IPS-20b (cell line): ENCODE measurements at regions not wholly inside any gene's neighbourhood (a gene's known extent, or its start where the extent isn't known, plus 50 kb on each side); places are given as distances from the start of the nearest gene placed in this dataset.
"Not testable (repeated sequence)": the region's sequence is repeated elsewhere in the genome, so short reads cannot be mapped to it uniquely, and the experiment has no call there.

ENCODE experiments used
- H3K27ac ChIP-seq: one replicate; pipeline ENCODE4 v1.5.1; 2013; ENCODE audit warnings: low read length
- H3K27me3 ChIP-seq: 2 replicates; pipeline ENCODE4 v1.6.1; 2013; ENCODE audit warnings: mild to moderate bottlenecking, low read length, inconsistent platforms; ENCODE audit not compliant: insufficient read depth
- H3K36me3 ChIP-seq: 2 replicates; pipeline ENCODE4 v1.6.1; 2013; ENCODE audit warnings: low read depth, mild to moderate bottlenecking, inconsistent platforms, low read length, moderate library complexity; ENCODE audit not compliant: insufficient read depth
- H3K4me1 ChIP-seq: 2 replicates; pipeline ENCODE4 v1.6.1; 2013; ENCODE audit warnings: mild to moderate bottlenecking, control low read depth, inconsistent platforms, low read length, moderate library complexity; ENCODE audit not compliant: insufficient read depth
- H3K4me3 ChIP-seq: 2 replicates; pipeline ENCODE4 v1.5.1; 2013; ENCODE audit warnings: mild to moderate bottlenecking, low read length, inconsistent platforms
- H3K9ac ChIP-seq: 2 replicates; pipeline ENCODE4 v1.6.1; 2013; ENCODE audit warnings: low read depth, mild to moderate bottlenecking, inconsistent platforms, low read length, moderate library complexity
- H3K9me3 ChIP-seq: 2 replicates; pipeline ENCODE4 v1.6.1; 2013; ENCODE audit warnings: mild to moderate bottlenecking, low read depth, low read length, inconsistent platforms; ENCODE audit not compliant: insufficient read depth

- Histone ChIP-seq H3K27me3 (no peaks in the 10 kb centered on the region), H3K4me1 (peaks cover 5% of the 10 kb centered on the region; the same call in 1 of the 2 replicates), H3K9ac (no peak overlapping the region), H3K36me3 (no peaks in the 10 kb centered on the region), H3K4me3 (no peak overlapping the region), H3K9me3 (no peaks in the 10 kb centered on the region), H3K27ac (no peak overlapping the region)
These were observed 180.0 kb downstream of the NKX6-1 start for GRCh38 chr4:84319124-84319523.

GRCh38 chr4:84317513-84317912, 181.6 kb downstream of the NKX6-1 start:
- H3K9ac ChIP-seq = no peak overlapping the region
- H3K27me3 ChIP-seq = no peaks in the 10 kb centered on the region
- no peak overlapping the region for H3K27ac ChIP-seq
- H3K4me1 ChIP-seq = no peaks in the 10 kb centered on the region
- no peaks in the 10 kb centered on the region for H3K9me3 ChIP-seq
- H3K4me3 ChIP-seq = no peak overlapping the region
- H3K36me3 ChIP-seq = no peaks in the 10 kb centered on the region

GRCh38 chr4:84312426-84313012, 186.6 kb downstream of the NKX6-1 start:
- Histone ChIP-seq H3K9me3 (no peaks in the 10 kb centered on the region), H3K4me1 (no peaks in the 10 kb centered on the region), H3K9ac (no peak overlapping the region), H3K27me3 (no peaks in the 10 kb centered on the region), H3K36me3 (no peaks in the 10 kb centered on the region), H3K27ac (no peak overlapping the region), H3K4me3 (no peak overlapping the region)

- no peak overlapping the region for H3K27ac ChIP-seq
- no peak overlapping the region for H3K4me3 ChIP-seq
- H3K9ac ChIP-seq = no peak overlapping the region
- no peaks in the 10 kb centered on the region for H3K9me3 ChIP-seq
- no peaks in the 10 kb centered on the region for H3K27me3 ChIP-seq
- no peaks in the 10 kb centered on the region for H3K36me3 ChIP-seq
- no peaks in the 10 kb centered on the region for H3K4me1 ChIP-seq
These were observed 189.9 kb downstream of the NKX6-1 start for GRCh38 chr4:84309191-84309590.

- H3K36me3 ChIP-seq, H3K9ac ChIP-seq, H3K4me1 ChIP-seq, H3K27me3 ChIP-seq, H3K27ac ChIP-seq, H3K9me3 ChIP-seq, H3K4me3 ChIP-seq: not testable (repeated sequence)
These were observed 200.3 kb downstream of the NKX6-1 start for GRCh38 chr4:84298719-84299254.

GRCh38 chr4:84298023-84298718, 200.9 kb downstream of the NKX6-1 start:
- H3K27me3 ChIP-seq = no peaks in the 10 kb centered on the region
- no peaks in the 10 kb centered on the region for H3K4me1 ChIP-seq
- peaks cover 3% of the 10 kb centered on the region; the same call in 1 of the 2 replicates for H3K9me3 ChIP-seq
- H3K4me3 ChIP-seq = no peak overlapping the region
- H3K27ac ChIP-seq = no peak overlapping the region
- no peak overlapping the region for H3K9ac ChIP-seq
- no peaks in the 10 kb centered on the region for H3K36me3 ChIP-seq

GRCh38 chr4:84291969-84292368, 207.1 kb downstream of the NKX6-1 start:
- no peaks in the 10 kb centered on the region for H3K9me3 ChIP-seq

GRCh38 chr4:84286048-84286447, 213.0 kb downstream of the NKX6-1 start:
- Histone ChIP-seq H3K27me3 (no peaks in the 10 kb centered on the region), H3K4me1 (no peaks in the 10 kb centered on the region; the same call in 1 of the 2 replicates), H3K4me3 (no peak overlapping the region)

More at GRCh38 chr4:84291969-84292368, 207.1 kb downstream of the NKX6-1 start:
- Histone ChIP-seq H3K9ac (no peak overlapping the region), H3K27ac (no peak overlapping the region), H3K4me3 (no peak overlapping the region), H3K27me3 (no peaks in the 10 kb centered on the region), H3K36me3 (no peaks in the 10 kb centered on the region), H3K4me1 (no peaks in the 10 kb centered on the region)

GRCh38 chr4:84279678-84280077, 219.4 kb downstream of the NKX6-1 start:
- Histone ChIP-seq H3K27me3 (no peaks in the 10 kb centered on the region), H3K9me3 (no peaks in the 10 kb centered on the region), H3K36me3 (no peaks in the 10 kb centered on the region), H3K27ac (no peak overlapping the region), H3K9ac (no peak overlapping the region), H3K4me3 (no peak overlapping the region), H3K4me1 (no peaks in the 10 kb centered on the region)

More at GRCh38 chr4:84286048-84286447, 213.0 kb downstream of the NKX6-1 start:
- H3K9ac ChIP-seq = no peak overlapping the region
- no peak overlapping the region for H3K27ac ChIP-seq
- no peaks in the 10 kb centered on the region for H3K9me3 ChIP-seq
- no peaks in the 10 kb centered on the region for H3K36me3 ChIP-seq

GRCh38 chr4:84277923-84278322, 221.2 kb downstream of the NKX6-1 start:
- H3K27me3 ChIP-seq = no peaks in the 10 kb centered on the region

GRCh38 chr4:84276752-84277151, 222.3 kb downstream of the NKX6-1 start:
- H3K4me3 ChIP-seq = no peak overlapping the region
- no peaks in the 10 kb centered on the region for H3K4me1 ChIP-seq
- no peaks in the 10 kb centered on the region for H3K36me3 ChIP-seq
- no peak overlapping the region for H3K9ac ChIP-seq
- H3K27me3 ChIP-seq = no peaks in the 10 kb centered on the region
- H3K27ac ChIP-seq = no peak overlapping the region
- H3K9me3 ChIP-seq = no peaks in the 10 kb centered on the region

More at GRCh38 chr4:84277923-84278322, 221.2 kb downstream of the NKX6-1 start:
- H3K36me3 ChIP-seq = no peaks in the 10 kb centered on the region
- no peak overlapping the region for H3K4me3 ChIP-seq
- H3K9me3 ChIP-seq = no peaks in the 10 kb centered on the region
- H3K27ac ChIP-seq = no peak overlapping the region
- H3K9ac ChIP-seq = no peak overlapping the region
- H3K4me1 ChIP-seq = no peaks in the 10 kb centered on the region

GRCh38 chr4:84269536-84270044, 229.5 kb downstream of the NKX6-1 start:
- Histone ChIP-seq H3K27ac (no peak overlapping the region), H3K4me1 (no peaks in the 10 kb centered on the region), H3K27me3 (no peaks in the 10 kb centered on the region), H3K9ac (no peak overlapping the region), H3K4me3 (no peak overlapping the region), H3K9me3 (no peaks in the 10 kb centered on the region), H3K36me3 (no peaks in the 10 kb centered on the region)
